ENCODE measurements at regions not wholly inside any gene's neighbourhood (a gene's known extent, or its start where the extent isn't known, plus 50 kb on each side); places are given as distances from the start of the nearest gene placed in this dataset.

DNA sequence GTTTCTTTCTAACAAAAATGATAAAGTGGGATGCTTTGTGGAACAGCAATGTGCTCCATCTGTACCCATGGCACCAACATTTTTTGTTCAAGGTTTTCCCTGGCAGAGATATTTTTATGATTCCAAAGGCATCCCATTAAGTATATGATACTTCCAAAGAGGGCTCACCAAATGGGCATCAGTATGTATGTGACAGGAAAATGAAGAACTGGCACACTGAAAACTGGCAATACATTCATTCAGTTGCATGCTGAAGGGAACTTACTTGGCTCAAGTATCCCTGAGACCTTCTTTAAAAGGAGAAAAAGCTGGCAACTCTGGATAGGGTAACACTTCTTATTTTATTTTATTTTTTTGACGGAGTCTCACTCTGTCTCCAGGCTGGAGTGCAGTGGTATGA is 249.8 kb downstream of the IL20RB start:
- DNase-seq: no peak

- no peak for DNase-seq
Observed at GRCh38 chr3:137217733-137218132, 259.9 kb downstream of the IL20RB start.

GRCh38 chr3:137219801-137220445 is 262.1 kb downstream of the IL20RB start:
- DNase-seq: no peak

- no peak for DNase-seq
Observed at GRCh38 chr3:137222736-137223225, 265.0 kb downstream of the IL20RB start.

DNA sequence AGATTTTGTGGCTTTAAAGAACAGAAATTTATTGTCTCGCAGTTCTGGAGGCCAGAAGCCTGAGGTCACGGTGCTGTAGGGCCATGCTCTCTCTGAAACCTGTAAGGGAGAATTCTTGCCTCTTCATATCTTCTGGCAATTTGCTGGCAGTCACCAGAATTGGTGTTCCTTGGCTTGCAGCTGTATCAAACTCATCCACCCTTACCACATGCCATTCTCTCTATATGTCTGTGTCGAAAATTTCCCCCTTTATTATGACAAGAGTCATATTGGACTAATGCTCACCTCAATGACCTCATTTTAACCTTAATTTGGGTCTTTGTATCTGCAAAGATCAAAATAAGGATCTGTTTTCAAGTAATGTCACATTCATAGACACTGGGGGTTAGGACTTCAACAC is 266.7 kb downstream of the IL20RB start:
- no peak for DNase-seq

DNA sequence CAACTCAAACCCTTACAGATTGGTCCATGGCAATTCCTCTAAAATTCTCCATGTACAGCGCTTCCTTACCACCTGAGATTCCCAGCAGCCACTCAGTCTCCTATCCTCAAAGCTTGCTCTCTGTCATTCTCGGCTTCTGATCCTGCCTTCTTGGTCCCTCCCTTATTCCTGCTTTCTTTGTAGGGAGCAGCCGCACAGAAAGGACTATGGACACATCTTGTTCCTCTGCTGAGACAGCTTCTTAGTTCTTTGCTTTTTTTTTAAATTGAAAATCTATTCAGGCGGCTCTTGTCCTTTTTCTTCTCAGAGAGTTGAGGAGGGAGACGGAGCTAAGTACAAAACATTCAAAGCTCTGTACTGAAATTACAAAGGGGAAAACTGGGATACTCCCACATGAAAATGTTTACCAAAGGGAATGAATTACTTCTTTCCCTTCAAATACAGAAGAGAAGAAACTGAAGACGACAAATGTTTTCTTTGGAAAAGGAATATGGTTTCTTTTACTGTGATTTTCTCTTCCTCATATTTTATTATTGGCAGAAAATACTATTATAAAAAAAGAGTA is 285.1 kb downstream of the IL20RB start:
- no peak for DNase-seq

- DNase-seq: no peak
Observed at GRCh38 chr3:137246491-137246890, 288.7 kb downstream of the IL20RB start.

DNA sequence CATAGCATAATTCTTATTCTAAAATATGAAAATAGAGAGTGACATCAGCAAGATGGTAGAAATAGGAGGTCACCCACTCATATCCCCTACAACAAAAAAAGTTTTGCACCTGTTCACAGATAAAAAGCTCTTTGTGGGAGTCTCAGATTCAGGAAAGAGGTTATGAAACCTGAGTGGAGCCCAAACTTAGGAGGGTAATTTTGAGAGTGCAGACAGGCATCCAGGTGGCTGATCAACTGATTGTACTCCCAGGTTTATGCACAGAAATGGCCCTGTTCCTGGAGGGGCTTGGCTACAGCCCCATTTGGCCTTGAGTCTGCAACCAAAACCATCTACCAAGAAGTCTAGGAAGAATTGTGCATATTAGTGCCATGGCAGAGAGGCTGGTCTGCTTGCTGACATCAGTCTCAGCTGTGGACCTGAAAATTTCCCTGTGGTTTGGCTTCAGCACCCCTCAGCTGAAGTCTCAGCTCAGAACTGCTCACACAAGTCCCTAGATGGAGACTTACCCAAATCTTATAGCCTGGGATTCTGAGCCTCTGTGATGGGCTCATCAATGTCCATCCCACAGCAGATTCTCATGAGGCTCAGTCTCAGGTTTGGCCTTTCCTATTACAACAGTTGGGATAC is 291.6 kb downstream of the IL20RB start:
- no peak for DNase-seq

DNA sequence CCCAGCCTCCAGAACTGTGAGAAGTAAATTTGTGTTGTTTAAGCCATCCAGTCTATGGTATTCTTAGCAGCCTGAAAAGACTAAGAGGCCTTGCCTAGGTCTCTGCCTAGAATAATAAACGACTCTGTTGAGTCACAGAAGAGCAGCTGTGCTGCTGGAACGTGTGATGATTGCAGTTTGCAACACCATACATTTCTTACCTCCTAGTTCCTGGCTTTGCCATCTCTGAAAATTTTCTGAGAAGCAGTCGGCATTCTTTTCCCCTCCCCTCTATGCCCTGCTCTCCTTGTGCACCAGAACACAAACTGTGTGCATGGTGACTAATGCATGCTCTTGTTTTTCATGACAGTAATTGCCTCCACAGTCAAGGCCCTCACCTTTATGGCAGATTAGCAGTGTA is 301.3 kb downstream of the IL20RB start:
- DNase-seq: no peak

DNA sequence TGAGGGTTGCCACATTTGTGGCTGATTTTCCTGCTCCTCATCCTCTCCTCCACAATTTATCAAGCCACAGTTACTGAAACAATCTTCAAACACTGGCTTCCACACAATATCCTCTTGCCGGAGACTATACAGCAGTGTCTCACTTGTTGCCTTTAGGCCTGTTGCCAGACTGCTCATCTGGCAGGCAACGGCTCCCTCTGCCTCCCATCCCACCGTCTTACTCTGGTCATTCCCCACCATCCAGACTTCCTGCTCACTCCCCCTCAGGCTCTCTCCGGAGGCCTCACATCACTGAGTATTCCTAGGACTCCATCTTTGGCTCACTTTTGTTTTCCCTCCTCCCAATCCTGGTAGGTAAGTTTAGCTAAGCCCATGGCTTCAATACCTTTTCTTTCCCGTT is 301.9 kb downstream of the IL20RB start:
- no peak for DNase-seq

- no peak for DNase-seq
Observed at GRCh38 chr3:137264071-137264820, 306.5 kb downstream of the IL20RB start.

GRCh38 chr3:137264843-137265330 is 307.1 kb downstream of the IL20RB start:
- no peak for DNase-seq

- DNase-seq: no peak
Observed at GRCh38 chr3:137282871-137283270, 325.1 kb downstream of the IL20RB start.

GRCh38 chr3:137285924-137286323 is 328.1 kb downstream of the IL20RB start:
- no peak for DNase-seq

DNA sequence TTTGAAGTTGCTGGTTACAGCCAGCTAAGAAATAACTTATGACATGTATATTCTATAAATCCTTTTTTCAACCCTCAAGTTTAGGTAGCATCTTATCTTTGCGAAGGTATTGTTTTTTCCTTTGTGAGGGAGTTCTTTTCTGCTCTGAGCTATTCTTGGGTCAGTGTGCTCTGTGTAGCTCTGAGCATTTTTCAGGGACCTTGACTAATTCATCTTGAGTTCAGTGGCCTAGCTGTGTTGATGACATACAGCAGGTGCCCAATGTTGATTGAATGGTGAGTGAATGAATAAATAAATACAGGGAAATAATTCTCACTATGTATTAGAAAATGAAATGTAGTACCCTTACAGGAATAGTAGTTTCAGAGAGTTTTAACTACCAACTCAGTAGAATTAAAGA is 335.3 kb downstream of the IL20RB start:
- no peak for DNase-seq

DNA sequence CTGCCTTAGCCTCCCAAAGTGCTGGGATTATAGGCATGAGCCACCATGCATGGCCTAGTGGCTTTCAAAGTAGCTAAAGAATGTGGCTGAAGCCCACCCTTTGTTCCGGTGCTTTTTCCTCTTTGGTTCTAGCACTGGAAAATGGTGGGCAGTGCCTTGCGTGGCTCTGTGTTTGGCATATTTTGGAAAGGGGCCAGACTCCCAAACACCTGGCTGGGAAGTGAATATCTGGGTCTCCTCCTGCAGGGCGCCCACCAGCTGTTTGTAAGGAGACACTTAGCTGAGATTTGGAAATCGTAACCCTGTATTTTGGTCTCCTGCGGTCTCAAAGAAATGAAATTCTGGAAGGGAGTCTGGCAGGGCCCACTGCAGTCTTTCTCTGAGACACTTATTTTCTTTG is 336.4 kb downstream of the IL20RB start:
- DNase-seq: no peak

DNA sequence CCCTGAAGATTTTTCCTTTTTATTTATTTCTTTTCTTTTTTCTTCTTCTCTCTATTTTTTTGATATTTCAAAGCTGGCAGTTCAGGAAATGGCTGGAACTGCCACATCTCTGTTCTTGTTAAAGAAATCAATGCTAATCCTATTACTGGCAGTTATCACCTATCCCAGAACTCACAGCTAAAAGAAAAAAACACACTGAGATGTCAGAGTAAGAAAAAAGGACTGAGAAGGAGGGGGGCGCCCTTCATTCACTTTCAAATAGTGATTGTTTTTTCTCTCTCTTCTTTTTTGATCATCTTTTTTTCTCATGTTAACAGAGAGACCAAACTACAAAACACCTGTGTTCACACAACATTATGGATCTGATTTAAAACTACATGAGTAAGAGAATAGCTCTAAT is 337.1 kb downstream of the IL20RB start:
- no peak for DNase-seq

DNA sequence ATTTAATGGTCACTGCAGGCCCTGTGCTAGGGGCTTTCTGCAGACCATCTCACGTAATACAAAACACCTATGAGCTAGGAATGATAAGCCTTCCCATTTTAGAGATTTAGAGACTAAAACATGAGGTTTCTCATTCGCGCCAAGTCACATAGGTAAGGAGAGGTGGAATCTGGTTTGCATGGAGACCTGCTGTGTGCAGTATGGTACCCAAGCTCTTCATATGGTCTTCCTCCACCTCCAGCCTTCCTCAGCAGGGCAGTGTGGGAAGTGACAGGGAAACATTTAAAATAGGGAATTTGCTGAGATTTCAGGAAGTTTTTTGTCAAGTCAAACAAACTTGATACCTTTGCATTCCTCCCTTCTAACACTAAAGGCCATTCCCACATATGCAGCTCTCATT is 337.6 kb downstream of the IL20RB start:
- no peak for DNase-seq

DNA sequence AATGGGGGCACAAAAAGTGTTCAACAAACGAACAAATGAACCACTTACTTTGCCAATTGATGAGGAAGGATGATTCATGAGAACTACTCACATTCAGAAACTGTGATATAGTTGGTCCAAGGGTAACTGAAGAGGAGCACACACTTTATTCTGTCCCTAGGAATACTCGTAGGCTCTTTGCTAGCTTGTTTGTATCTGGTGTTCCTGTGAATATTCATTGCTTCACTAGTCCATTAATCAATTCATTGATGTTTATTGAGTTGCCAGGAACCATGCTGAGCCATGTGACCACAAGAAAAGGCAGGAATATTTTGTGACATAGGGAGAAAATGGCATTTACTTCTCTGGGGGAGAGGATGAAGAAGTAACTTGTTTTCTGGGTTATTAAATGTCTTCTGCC is 338.3 kb downstream of the IL20RB start:
- DNase-seq: no peak

GRCh38 chr3:137297770-137298169 is 340.0 kb downstream of the IL20RB start:
- DNase-seq: no peak

DNA sequence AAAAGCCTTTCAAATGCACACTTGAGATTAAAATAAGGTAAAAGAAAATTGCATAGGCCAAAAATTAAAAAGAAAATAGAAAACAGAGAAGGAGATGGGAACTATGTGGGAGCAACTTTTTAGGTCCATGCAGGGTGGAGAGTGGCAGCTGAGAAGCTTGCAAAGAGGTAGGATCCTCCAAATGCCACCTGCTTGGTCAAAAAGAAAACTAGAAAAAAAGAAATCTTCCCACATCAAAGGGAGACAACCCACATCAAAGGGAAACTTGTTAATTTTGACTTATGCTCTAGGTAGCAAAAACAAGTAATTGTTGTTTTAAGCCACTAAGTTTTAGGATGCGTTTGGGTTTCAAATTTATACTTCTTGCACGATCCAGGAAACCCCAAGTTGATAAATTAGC is 342.9 kb downstream of the IL20RB start:
- DNase-seq: no peak

GRCh38 chr3:137304313-137305056 is 346.7 kb downstream of the IL20RB start:
- no peak for DNase-seq

GRCh38 chr3:137324114-137324513 is 366.3 kb downstream of the IL20RB start:
- DNase-seq: no peak
